IMR-90 (cell line): ENCODE measurements at regions not wholly inside any gene's neighbourhood (a gene's known extent, or its start where the extent isn't known, plus 50 kb on each side); places are given as distances from the start of the nearest gene placed in this dataset.

Experiments
- ATAC-seq: fragments of 200-7000 bp; cut with Tn5 transposase; 2 replicates; pipeline ENCODE4 v1.9.1; 2020; ENCODE audit warnings: low read depth, mild to moderate bottlenecking, moderate library complexity
- BruUV-seq: library from RNA; stranded (reverse); fragments of 400-500 nt; replicated peaks from 2 replicates; lab custom pipeline; 2021; lab: Mats Ljungman, UMichigan
- CTCF ChIA-PET: fragments of 300-600 bp; formaldehyde crosslinking; extraction: SDS; loops from one replicate; lab custom pipeline; 2021; ENCODE audit warnings: antibody characterized with exemption; lab: Yijun Ruan, JAX
- POLR2A ChIA-PET: fragments of 300-600 bp; sonication (Branson Sonifier 250); formaldehyde crosslinking; loops from one replicate; lab custom pipeline; 2022; ENCODE audit warnings: antibody characterized with exemption; ENCODE audit not compliant: unreplicated experiment; lab: Charles Lee
- DNase-seq: peaks from one replicate; pipeline ENCODE4 v3.0.0; 2013
- H2AFZ ChIP-seq: replicated peaks from 2 replicates; pipeline ENCODE3; 2013; ENCODE audit warnings: low read length, mild to moderate bottlenecking; ENCODE audit not compliant: poor library complexity
- H2AK5ac ChIP-seq: 2 replicates; pipeline ENCODE4 v1.6.1; 2013; ENCODE audit warnings: low read depth, low read length, inconsistent platforms
- H2AK9ac ChIP-seq: replicated peaks from 2 replicates; pipeline ENCODE3; 2013; ENCODE audit warnings: mild to moderate bottlenecking, low read depth, low read length, moderate library complexity; ENCODE audit not compliant: poor library complexity
- H2BK120ac ChIP-seq: 2 replicates; pipeline ENCODE4 v1.6.1; 2013; ENCODE audit warnings: low read depth, low read length, inconsistent platforms
- H2BK15ac ChIP-seq: 3 replicates; pipeline ENCODE4 v1.6.1; 2013; ENCODE audit warnings: low read depth, low read length, inconsistent platforms
- H2BK20ac ChIP-seq: 2 replicates; pipeline ENCODE4 v1.6.1; 2013; ENCODE audit warnings: low read depth, mild to moderate bottlenecking, inconsistent platforms, low read length, moderate library complexity
- H2BK5ac ChIP-seq: 2 replicates; pipeline ENCODE4 v1.6.1; 2013; ENCODE audit warnings: mild to moderate bottlenecking, low read depth, low read length, inconsistent platforms; ENCODE audit not compliant: poor library complexity, severe bottlenecking
- H3K14ac ChIP-seq: replicated peaks from 2 replicates; pipeline ENCODE4 v1.6.1; 2013; ENCODE audit warnings: low read depth, low read length, inconsistent platforms
- H3K18ac ChIP-seq: 2 replicates; pipeline ENCODE4 v1.6.1; 2013; ENCODE audit warnings: low read depth, low read length, control low read depth
- H3K23ac ChIP-seq: 2 replicates; pipeline ENCODE4 v1.6.1; 2013; ENCODE audit warnings: low read depth, low read length, inconsistent platforms
- H3K27ac ChIP-seq: 2 replicates; pipeline ENCODE4 v1.5.1; 2013; ENCODE audit warnings: mild to moderate bottlenecking, control low read depth, low read length; ENCODE audit not compliant: insufficient read depth
- H3K27me3 ChIP-seq: 2 replicates; pipeline ENCODE4 v1.6.1; 2013; ENCODE audit warnings: low read length; ENCODE audit not compliant: control insufficient read depth, insufficient read depth
- H3K36me3 ChIP-seq: 2 replicates; pipeline ENCODE4 v1.6.1; 2013; ENCODE audit warnings: low read length, mixed read lengths; ENCODE audit not compliant: control insufficient read depth, insufficient read depth
- H3K4ac ChIP-seq: 2 replicates; pipeline ENCODE4 v1.6.1; 2013; ENCODE audit warnings: low read depth, low read length, inconsistent platforms
- H3K4me1 ChIP-seq: 2 replicates; pipeline ENCODE4 v1.6.1; 2013; ENCODE audit warnings: low read length, mixed read lengths; ENCODE audit not compliant: control insufficient read depth, insufficient read depth
- H3K4me2 ChIP-seq: 2 replicates; pipeline ENCODE4 v1.6.1; 2013; ENCODE audit warnings: low read depth, mild to moderate bottlenecking, control low read depth, low read length, moderate library complexity
- H3K4me3 ChIP-seq: 2 replicates; pipeline ENCODE4 v1.5.1; 2013; ENCODE audit warnings: low read depth, mild to moderate bottlenecking, control low read depth, low read length, moderate library complexity; ENCODE audit not compliant: insufficient read depth
- H3K56ac ChIP-seq: 2 replicates; pipeline ENCODE4 v1.6.1; 2013; ENCODE audit warnings: low read length, inconsistent platforms; ENCODE audit not compliant: insufficient read depth; ENCODE audit errors: extremely low read depth
- H3K79me1 ChIP-seq, 2 experiments: 2 replicates each; pipeline ENCODE4 v1.6.1; 2013; ENCODE audit warnings: low read length in 2 of 2, inconsistent platforms in 1 of 2, low read depth in 1 of 2
- H3K9ac ChIP-seq: 2 replicates; pipeline ENCODE4 v1.6.1; 2013; ENCODE audit warnings: low read depth, low read length, control low read depth
- H3K9me1 ChIP-seq: 2 replicates; pipeline ENCODE4 v1.6.1; 2013; ENCODE audit warnings: low read length, inconsistent platforms; ENCODE audit not compliant: insufficient read depth
- H3K9me3 ChIP-seq: 2 replicates; pipeline ENCODE4 v1.6.1; 2013; ENCODE audit warnings: low read length; ENCODE audit not compliant: control insufficient read depth, insufficient read depth
- H4K20me1 ChIP-seq: 2 replicates; pipeline ENCODE4 v1.6.1; 2013; ENCODE audit warnings: low read length, inconsistent platforms; ENCODE audit not compliant: insufficient read depth
- H4K5ac ChIP-seq: 2 replicates; pipeline ENCODE4 v1.6.1; 2013; ENCODE audit warnings: mild to moderate bottlenecking, low read depth, low read length, control low read depth
- H4K8ac ChIP-seq, 2 experiments: 2 replicates each; pipeline ENCODE4 v1.6.1; 2013; ENCODE audit warnings: low read depth in 2 of 2, low read length in 2 of 2, control low read depth in 1 of 2, inconsistent platforms in 1 of 2
- H4K91ac ChIP-seq: 2 replicates; pipeline ENCODE4 v1.6.1; 2013; ENCODE audit warnings: low read depth, low read length, inconsistent platforms; ENCODE audit not compliant: insufficient read depth
- MAFK ChIP-seq: IDR thresholded peaks from 2 replicates; pipeline ENCODE4 v1.6.1; 2012; ENCODE audit warnings: low read depth, low read length, improper control_type of control experiment
- MAZ ChIP-seq: IDR thresholded peaks from 2 replicates; pipeline ENCODE4 v1.6.1; 2012; ENCODE audit warnings: low read depth, mild to moderate bottlenecking, low read length, improper control_type of control experiment, moderate library complexity, borderline replicate concordance
- NFE2L2 ChIP-seq: fragments of 150-350 bp; IDR thresholded peaks from 2 replicates; pipeline ENCODE4 v1.6.1; 2016; ENCODE audit warnings: low read depth, mild to moderate bottlenecking, low read length
- POLR2A ChIP-seq: IDR thresholded peaks from 2 replicates; pipeline ENCODE4 v1.6.1; 2012; ENCODE audit warnings: mild to moderate bottlenecking, low read depth, low read length
- RAD21 ChIP-seq: IDR thresholded peaks from 2 replicates; pipeline ENCODE4 v1.6.1; 2012; ENCODE audit warnings: low read length, improper control_type of control experiment
- RCOR1 ChIP-seq: IDR thresholded peaks from 2 replicates; pipeline ENCODE4 v1.6.1; 2012; ENCODE audit warnings: mild to moderate bottlenecking, low read length, improper control_type of control experiment; ENCODE audit not compliant: insufficient replicate concordance
- RFX5 ChIP-seq: IDR thresholded peaks from 2 replicates; pipeline ENCODE4 v1.8.0; 2012; ENCODE audit warnings: low read depth, mild to moderate bottlenecking, low read length, moderate library complexity
- SMC3 ChIP-seq: fragments of 150-350 bp; IDR thresholded peaks from 2 replicates; pipeline ENCODE4 v1.6.1; 2016; ENCODE audit warnings: low read depth, mild to moderate bottlenecking, antibody characterized with exemption, low read length, moderate library complexity
- WGBS, 2 experiments: methylation state at CpG; one replicate each; pipeline versions ENCODE4 v1.1.5 to v1.1.7; 2013; ENCODE audit warnings: missing lambda C conversion rate in 2 of 2; ENCODE audit not compliant: insufficient read length in 1 of 2; ENCODE audit errors: extremely low coverage in 2 of 2; 5-methylcytosine and 5-hydroxymethylcytosine counted together
- dilution Hi-C: fragments of 300-500 bp; cut with HindIII; formaldehyde crosslinking; loops from one replicate; pipeline ENCODE4 v1.14.3; 2018; ENCODE audit warnings: low sequenced_read_pairs; ENCODE audit not compliant: unreplicated experiment
- in situ Hi-C: fragments of 300-500 bp; cut with MboI; formaldehyde crosslinking; loops from 3 replicates; pipeline ENCODE4 v1.14.3; 2019; ENCODE audit warnings: low sequenced_read_pairs, inconsistent platforms, mixed read lengths
- intact Hi-C: fragments of 100-400 bp; cut with micrococcal nuclease; formaldehyde crosslinking; loops from 2 replicates; pipeline ENCODE4 v1.10.0; 2022
- TF ChIP-seq, protein P1 (sequence below): conservative IDR thresholded peaks from 2 replicates; pipeline ENCODE4 v1.5.1; 2012; ENCODE audit warnings: mild to moderate bottlenecking, low read depth, low read length, improper control_type of control experiment
- TF ChIP-seq, protein P2 (sequence below): fragments of 150-350 bp; IDR thresholded peaks from 2 replicates; pipeline ENCODE4 v1.6.1; 2016; ENCODE audit warnings: low read depth, mild to moderate bottlenecking, low read length, moderate library complexity, borderline replicate concordance
- TF ChIP-seq, protein P3 (sequence below): fragments of 150-350 bp; IDR thresholded peaks from 2 replicates; pipeline ENCODE4 v1.6.1; 2017; ENCODE audit warnings: mild to moderate bottlenecking, antibody characterized with exemption, low read length, low read depth

DNA sequence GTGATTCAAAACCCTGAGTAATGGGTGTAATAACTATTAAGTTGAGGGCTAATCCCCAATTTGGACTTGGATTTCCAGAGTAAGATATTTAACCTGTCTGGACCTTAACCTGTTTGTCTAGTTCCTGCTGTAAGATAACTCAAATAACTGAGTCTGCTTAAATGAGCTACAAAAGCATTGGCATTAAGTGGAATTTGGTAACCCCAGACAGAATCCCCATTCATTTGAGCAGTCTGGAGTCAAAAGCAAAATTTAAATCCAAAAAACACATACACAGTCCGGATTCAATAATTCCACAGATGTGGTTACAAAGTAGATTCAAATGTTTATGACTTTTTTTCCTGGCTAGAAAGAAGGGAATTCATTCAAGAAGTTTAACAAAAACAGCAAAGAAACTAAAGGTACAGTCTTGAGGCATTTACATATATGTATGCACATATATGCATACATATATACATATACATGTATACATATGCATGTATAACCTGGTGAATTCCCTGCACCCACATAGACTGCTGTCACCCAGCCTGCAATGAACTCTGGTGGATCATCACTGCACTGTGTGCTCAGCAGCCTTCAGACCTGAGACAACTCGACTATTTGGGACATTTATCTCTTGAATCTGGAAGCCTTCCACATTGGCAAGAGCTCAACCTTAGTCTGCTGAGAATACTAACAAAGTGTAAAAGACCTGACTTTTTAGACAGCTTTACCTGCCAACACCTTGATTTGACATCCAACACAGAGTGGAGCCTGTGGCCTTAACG is 205.4 kb downstream of the LURAP1L start:
- 17% methylated on average over 1 of the region's 3 CpGs; no CpG with 5 or more reads in 1 of the 2 experiments for WGBS, 2 experiments
- no TSS peak for BruUV-seq

More for the DNA sequence above, 205.4 kb downstream of the LURAP1L start:
- H2BK5ac ChIP-seq = no peak overlapping the region
- ATAC-seq (no peak), DNase-seq (no peak)
- no peak overlapping the region for H3K4me3 ChIP-seq
- H3K18ac ChIP-seq = no peak overlapping the region
- no peak overlapping the region for H3K56ac ChIP-seq
- H4K20me1 ChIP-seq = no peaks in the 10 kb centered on the region
- no peak overlapping the region for H3K4ac ChIP-seq
- H3K27me3 ChIP-seq = no peaks in the 10 kb centered on the region
- no peak overlapping the region for H4K91ac ChIP-seq
- TF ChIP-seq RCOR1 (no peak), SMC3 (no peak), NFE2L2 (no peak), RAD21 (no peak), MAZ (no peak), POLR2A (no peak), MAFK (no peak), RFX5 (no peak)
- TF ChIP-seq, protein P1, sequence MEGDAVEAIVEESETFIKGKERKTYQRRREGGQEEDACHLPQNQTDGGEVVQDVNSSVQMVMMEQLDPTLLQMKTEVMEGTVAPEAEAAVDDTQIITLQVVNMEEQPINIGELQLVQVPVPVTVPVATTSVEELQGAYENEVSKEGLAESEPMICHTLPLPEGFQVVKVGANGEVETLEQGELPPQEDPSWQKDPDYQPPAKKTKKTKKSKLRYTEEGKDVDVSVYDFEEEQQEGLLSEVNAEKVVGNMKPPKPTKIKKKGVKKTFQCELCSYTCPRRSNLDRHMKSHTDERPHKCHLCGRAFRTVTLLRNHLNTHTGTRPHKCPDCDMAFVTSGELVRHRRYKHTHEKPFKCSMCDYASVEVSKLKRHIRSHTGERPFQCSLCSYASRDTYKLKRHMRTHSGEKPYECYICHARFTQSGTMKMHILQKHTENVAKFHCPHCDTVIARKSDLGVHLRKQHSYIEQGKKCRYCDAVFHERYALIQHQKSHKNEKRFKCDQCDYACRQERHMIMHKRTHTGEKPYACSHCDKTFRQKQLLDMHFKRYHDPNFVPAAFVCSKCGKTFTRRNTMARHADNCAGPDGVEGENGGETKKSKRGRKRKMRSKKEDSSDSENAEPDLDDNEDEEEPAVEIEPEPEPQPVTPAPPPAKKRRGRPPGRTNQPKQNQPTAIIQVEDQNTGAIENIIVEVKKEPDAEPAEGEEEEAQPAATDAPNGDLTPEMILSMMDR = no peak
- TF ChIP-seq, protein P2, sequence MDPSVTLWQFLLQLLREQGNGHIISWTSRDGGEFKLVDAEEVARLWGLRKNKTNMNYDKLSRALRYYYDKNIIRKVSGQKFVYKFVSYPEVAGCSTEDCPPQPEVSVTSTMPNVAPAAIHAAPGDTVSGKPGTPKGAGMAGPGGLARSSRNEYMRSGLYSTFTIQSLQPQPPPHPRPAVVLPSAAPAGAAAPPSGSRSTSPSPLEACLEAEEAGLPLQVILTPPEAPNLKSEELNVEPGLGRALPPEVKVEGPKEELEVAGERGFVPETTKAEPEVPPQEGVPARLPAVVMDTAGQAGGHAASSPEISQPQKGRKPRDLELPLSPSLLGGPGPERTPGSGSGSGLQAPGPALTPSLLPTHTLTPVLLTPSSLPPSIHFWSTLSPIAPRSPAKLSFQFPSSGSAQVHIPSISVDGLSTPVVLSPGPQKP = no peak
- TF ChIP-seq, protein P3, sequence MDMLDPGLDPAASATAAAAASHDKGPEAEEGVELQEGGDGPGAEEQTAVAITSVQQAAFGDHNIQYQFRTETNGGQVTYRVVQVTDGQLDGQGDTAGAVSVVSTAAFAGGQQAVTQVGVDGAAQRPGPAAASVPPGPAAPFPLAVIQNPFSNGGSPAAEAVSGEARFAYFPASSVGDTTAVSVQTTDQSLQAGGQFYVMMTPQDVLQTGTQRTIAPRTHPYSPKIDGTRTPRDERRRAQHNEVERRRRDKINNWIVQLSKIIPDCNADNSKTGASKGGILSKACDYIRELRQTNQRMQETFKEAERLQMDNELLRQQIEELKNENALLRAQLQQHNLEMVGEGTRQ = no peak
- H3K9me1 ChIP-seq = no peaks in the 10 kb centered on the region; the same call in 1 of the 2 replicates
- no peak overlapping the region for H4K8ac ChIP-seq
- in situ Hi-C loops = no loop called here
- intact Hi-C loops = no loop called here
- no peak overlapping the region for H2AK5ac ChIP-seq
- no peak overlapping the region for H2AFZ ChIP-seq
- H2BK20ac ChIP-seq = no peak overlapping the region
- H3K9ac ChIP-seq = no peak overlapping the region
- H2BK15ac ChIP-seq = no peak overlapping the region
- no peak overlapping the region for H2AK9ac ChIP-seq
- no peak overlapping the region for H3K4me2 ChIP-seq
- dilution Hi-C loops = no loop called here
- no peak overlapping the region for H4K5ac ChIP-seq
- H3K27ac ChIP-seq = no peak overlapping the region
- no peaks in the 10 kb centered on the region for H3K9me3 ChIP-seq
- no peak overlapping the region for H2BK120ac ChIP-seq
- H3K23ac ChIP-seq = no peak overlapping the region
- ChIA-PET POLR2A (no interaction called here), CTCF (no interaction called here)
- no peaks in the 10 kb centered on the region for H3K36me3 ChIP-seq
- no peaks in the 10 kb centered on the region for H3K4me1 ChIP-seq
- H3K79me1 ChIP-seq = no peaks in the 10 kb centered on the region
- H3K14ac ChIP-seq = no peak overlapping the region
